H7 (cell line): ENCODE measurements at regions not wholly inside any gene's neighbourhood (a gene's known extent, or its start where the extent isn't known, plus 50 kb on each side); places are given as distances from the start of the nearest gene placed in this dataset.

Source experiments
- DNase-seq: peaks from one replicate; pipeline ENCODE4 v3.0.0; 2012
- H3K27me3 ChIP-seq: 2 replicates; pipeline ENCODE4 v1.6.0; 2011; ENCODE audit warnings: mild to moderate bottlenecking, low read length; ENCODE audit not compliant: control insufficient read depth, insufficient read depth
- H3K36me3 ChIP-seq: replicated peaks from 2 replicates; pipeline ENCODE4 v1.5.1; 2011; ENCODE audit warnings: low read length; ENCODE audit not compliant: control insufficient read depth, insufficient read depth
- H3K4me3 ChIP-seq: 2 replicates; pipeline ENCODE4 v1.5.1; 2011; ENCODE audit warnings: low read depth, mild to moderate bottlenecking, control low read depth, low read length, moderate library complexity; ENCODE audit not compliant: insufficient read depth

DNA sequence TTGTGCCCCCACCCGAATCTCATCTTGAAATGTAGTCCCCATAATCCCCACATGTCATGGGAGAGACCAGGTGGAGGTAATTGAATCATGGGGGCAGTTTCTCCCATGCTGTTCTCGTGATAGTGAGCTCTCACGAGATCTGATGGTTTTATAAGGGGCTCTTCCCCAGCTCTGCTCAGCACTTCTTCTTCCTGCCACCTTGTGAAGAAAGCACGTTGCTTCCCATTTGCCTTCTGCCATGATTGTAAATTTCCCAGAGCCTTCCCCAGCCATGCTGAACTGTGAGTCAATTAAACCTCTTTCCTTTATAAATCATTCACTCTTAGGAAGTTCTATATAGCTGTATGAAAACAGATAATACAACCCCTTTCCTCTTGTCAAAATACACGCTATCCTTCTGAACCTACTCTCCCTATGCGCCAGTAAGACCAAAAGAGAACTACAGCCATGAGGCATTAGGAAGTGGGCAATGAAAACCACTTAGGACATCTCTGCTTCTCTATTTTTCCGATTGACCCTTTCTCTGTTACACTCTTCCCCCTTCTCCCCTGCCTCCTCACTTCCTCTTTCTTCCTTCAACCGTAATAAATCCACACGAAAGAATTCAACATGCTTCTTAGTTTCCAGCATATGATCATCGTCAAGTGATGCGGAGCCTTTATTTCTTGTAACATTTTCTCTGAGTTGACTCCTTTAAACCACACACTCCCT lies 101.2 kb upstream of the WDR11 start:
- Histone ChIP-seq H3K4me3 (no peak overlapping the region), H3K27me3 (no peaks in the 10 kb centered on the region), H3K36me3 (no peaks in the 10 kb centered on the region)
- no peak for DNase-seq

DNA sequence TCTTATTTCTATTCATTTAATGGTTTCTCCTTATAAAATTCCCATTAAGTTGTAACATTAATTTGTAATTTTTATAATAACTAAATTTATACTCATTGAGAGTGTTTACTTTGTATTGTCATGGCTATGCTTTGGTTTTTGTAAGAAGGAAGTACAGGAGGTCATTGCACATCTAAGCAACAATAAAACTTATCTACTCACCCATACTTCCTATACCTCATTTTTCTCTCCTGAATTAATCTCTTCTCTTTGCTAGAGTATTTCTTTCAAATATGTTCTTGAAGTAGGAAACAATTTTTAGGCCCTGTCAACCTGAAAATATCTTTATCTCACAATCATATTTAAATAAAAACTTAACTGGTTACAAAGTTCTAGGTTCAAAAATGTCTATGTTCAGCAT lies 95.4 kb upstream of the WDR11 start:
- Histone ChIP-seq H3K4me3 (no peak overlapping the region), H3K27me3 (no peaks in the 10 kb centered on the region), H3K36me3 (no peaks in the 10 kb centered on the region)
- no peak for DNase-seq

DNA sequence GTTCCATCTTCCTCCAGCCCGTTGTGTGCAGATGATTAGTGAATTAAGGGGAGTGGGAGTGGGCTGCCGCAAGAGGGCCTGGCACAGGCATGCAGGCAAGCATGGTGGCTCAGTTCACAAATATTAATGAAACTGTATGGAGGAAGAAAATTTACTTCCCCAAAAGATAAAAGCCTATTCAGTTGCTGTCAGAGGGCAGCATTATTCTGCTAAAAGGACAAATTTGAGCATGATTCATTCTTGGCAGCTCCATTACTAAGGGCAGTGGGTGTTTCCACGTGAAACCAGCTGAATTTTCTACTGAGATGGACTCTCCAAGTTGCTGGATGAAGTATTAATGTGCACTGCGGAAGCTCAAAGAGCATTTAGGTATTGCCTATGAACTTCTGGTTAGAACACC lies 90.9 kb upstream of the WDR11 start:
- Histone ChIP-seq H3K4me3 (no peak overlapping the region), H3K36me3 (no peaks in the 10 kb centered on the region), H3K27me3 (no peaks in the 10 kb centered on the region)
- no peak for DNase-seq

DNA sequence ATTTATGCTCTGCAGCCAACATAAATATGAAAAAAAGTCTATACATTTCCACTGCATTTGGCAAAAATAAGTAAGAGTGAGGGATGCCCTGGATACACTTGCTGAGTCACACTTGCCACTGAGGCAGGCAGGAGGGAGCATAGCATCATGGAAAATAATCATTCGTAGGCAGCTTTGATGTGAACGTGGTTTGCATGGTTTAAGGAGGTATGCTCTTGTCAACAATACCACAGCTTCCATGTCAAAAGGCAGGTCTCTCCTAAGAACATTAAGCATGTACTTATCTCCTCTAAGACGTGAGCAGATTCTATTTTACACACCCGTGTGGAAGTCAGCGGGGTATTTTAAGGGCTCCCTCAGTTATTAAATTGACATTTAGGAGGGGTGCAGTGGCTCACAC lies 89.2 kb upstream of the WDR11 start:
- no peaks in the 10 kb centered on the region for H3K36me3 ChIP-seq
- DNase-seq = no peak
- H3K4me3 ChIP-seq = no peak overlapping the region
- H3K27me3 ChIP-seq = no peaks in the 10 kb centered on the region

DNA sequence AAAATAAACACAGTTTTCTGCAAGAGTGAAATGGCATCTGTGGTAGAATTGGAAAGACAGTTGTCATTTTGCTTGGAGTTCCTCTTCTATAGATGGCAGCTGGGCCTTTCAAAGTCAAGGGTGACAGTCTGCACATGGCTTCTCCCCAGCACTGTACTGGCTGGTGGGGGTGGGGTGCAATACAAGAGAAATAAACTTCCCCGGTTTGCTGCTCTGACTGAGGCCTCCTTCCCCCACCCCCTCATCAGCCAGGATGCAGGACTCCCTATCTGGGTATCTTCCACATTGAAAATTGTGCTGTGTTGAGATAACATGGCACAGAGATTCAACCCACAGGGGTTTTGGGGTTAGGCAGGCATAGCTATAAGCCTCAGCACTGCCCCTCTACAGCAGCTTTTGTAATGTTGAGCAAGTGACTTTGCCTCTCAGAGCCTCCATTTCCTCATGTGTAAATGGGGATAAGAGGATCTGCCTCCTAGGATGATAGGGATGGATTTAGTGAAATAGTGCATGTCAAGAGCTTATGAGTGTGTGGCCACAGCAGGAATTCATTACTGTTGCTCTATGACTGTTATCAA lies 85.8 kb upstream of the WDR11 start:
- no peaks in the 10 kb centered on the region for H3K36me3 ChIP-seq
- DNase-seq = no peak
- no peaks in the 10 kb centered on the region for H3K27me3 ChIP-seq
- no peak overlapping the region for H3K4me3 ChIP-seq

DNA sequence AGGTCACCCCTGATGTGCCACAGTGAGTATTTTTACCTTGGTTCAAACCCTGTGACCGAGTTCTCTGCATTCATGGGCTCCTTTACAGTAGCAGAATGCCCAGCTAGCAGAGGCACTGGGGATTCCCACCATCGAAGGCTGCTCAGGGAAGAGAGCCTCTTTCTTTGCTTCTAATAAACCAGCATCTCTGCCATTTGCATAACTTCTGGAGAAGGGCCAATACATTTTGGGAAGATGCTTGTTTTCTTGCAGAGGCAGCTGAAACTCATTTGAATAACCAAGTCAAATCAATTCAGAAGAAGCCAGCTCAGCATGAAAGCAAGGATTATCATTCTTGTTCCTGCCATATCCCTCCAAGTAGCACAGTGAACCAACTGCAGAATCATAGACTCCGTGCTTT lies 82.9 kb upstream of the WDR11 start:
- Histone ChIP-seq H3K27me3 (no peaks in the 10 kb centered on the region), H3K36me3 (no peaks in the 10 kb centered on the region), H3K4me3 (no peak overlapping the region)
- DNase-seq = no peak

- H3K4me3 ChIP-seq = no peak overlapping the region
- no peak for DNase-seq
- H3K27me3 ChIP-seq = no peaks in the 10 kb centered on the region
- H3K36me3 ChIP-seq = no peaks in the 10 kb centered on the region
These were observed 80.7 kb upstream of the WDR11 start for GRCh38 chr10:120770496-120770895.

DNA sequence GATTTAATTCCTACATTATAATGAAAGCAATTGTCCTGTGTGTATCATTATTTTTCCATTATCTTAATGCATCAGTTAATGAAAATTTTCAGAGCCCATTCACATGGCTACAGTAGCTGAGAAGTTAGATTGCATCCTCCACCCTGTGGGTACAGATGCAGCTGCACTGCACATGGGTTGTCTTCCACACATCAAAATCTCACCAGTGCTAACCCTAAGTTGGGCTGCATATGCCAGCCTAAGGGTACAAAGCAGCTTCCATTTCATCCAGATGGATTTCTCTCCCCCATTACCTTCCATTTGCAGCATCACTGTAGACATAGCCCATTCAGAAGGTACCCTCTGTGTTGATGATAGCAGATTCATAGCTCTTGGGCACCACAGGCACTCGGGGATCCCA lies 74.7 kb upstream of the WDR11 start:
- Histone ChIP-seq H3K36me3 (no peaks in the 10 kb centered on the region), H3K27me3 (no peaks in the 10 kb centered on the region), H3K4me3 (no peak overlapping the region)
- DNase-seq = no peak

GRCh38 chr10:120782336-120782735 lies 68.8 kb upstream of the WDR11 start:
- no peaks in the 10 kb centered on the region for H3K36me3 ChIP-seq
- DNase-seq = no peak
- no peaks in the 10 kb centered on the region for H3K27me3 ChIP-seq
- H3K4me3 ChIP-seq = no peak overlapping the region

DNA sequence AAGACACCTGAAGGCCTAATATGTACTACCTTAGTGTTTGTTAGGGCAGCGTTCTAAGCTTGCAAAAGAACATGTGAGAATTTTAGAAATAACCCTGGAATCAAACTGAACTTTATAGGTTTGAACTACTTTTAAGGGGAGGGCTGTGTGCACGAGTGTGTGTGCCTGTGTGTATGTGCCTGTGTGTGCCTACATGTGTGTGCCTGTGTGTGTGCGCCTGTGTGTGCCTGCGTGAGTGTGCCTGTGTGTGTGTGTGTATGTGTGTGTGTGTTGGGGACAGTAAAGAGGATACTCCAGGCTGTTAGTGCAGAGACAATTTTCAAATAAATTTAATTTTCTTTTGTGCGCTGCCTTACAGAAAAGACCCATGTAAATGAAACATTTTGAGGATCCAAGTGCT lies 68.1 kb upstream of the WDR11 start:
- Histone ChIP-seq H3K4me3 (no peak overlapping the region), H3K27me3 (no peaks in the 10 kb centered on the region), H3K36me3 (no peaks in the 10 kb centered on the region)
- DNase-seq = no peak

DNA sequence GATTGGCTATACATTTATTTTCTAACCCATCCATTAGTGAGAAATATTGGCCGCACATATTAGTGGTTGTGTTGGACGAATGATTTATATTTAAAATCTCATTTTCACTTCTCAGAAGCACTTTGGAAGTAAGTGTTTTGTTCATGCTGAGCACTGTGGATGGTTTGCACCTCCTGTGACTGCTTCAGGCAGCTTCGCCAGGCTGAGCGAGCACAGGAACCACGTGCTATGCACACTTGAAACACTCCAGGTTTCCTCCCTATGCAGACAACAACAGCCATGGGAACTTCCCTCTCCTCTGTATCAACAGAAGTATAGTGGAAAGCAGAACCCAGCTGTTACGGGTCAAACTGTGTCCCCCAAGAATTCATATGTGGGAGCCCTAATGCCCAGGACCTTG lies 67.3 kb upstream of the WDR11 start:
- Histone ChIP-seq H3K27me3 (no peaks in the 10 kb centered on the region), H3K4me3 (no peak overlapping the region), H3K36me3 (no peaks in the 10 kb centered on the region)
- DNase-seq = no peak

DNA sequence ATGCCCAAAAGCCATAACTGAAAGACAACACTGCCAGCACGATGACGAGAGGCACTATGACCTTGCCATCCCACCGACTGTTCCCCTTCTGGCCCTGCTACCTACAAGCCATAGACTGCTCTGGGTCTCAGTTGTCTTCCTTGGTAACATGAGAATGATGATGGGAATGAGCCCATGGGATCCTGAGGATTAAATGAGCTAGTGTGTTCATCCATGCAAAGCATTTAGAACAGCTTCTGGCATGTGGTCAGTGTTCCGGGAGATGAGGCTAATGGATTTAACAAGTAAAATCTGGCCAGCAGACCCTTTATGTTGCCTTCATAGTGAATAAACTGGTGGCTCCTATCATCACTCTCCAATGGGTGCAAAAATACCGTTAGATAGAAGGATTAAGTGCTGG lies 62.4 kb upstream of the WDR11 start:
- DNase-seq = no peak
- Histone ChIP-seq H3K27me3 (no peaks in the 10 kb centered on the region), H3K36me3 (no peaks in the 10 kb centered on the region), H3K4me3 (no peak overlapping the region)

DNA sequence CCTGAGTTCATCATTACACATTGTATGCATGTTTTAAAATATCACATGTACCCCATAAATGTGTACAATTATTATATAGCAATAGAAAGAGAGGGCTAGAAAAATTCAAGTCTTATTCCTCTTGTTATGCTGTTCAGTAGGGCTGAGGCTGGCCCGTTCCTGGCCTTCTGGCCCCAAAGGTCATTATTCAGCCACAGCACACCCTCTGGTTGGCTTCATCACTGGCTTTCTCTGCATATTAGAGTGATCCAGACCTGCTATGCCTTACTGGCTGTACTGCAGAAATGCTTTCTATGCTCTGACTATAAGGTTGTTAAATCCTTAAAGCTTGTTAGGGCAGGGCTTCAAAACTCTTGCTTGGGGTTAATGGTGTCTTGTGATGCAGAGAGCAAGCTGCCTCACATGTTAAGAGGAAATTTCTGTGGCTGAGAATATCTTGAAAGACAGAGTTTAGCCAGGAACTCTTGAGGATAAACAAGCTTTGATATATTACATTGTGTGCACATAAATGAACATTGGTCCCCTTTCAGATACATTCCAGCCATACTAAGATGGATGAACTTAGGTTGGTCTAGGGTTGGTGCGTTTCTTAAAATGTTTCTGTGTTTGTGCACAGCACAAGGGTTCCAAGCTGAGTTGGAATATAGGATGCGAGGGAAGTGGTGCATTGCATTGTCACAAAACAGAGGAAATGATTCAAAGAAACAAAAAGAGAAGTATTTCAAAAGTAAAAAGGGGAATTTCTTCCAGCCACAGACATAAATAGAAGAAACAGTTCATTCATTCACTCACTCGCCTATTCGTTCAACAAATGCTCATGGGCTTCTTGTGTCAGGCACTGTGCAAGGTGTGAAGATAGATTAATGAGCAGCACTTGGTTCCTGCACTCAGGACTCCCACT lies 61.6 kb upstream of the WDR11 start:
- no peaks in the 10 kb centered on the region for H3K27me3 ChIP-seq
- no peak overlapping the region for H3K4me3 ChIP-seq
- no peaks in the 10 kb centered on the region for H3K36me3 ChIP-seq
- DNase-seq = no peak

- Histone ChIP-seq H3K36me3 (no peaks in the 10 kb centered on the region), H3K4me3 (no peak overlapping the region), H3K27me3 (no peaks in the 10 kb centered on the region)
- no peak for DNase-seq
These were observed 59.8 kb upstream of the WDR11 start for GRCh38 chr10:120791316-120791715.

DNA sequence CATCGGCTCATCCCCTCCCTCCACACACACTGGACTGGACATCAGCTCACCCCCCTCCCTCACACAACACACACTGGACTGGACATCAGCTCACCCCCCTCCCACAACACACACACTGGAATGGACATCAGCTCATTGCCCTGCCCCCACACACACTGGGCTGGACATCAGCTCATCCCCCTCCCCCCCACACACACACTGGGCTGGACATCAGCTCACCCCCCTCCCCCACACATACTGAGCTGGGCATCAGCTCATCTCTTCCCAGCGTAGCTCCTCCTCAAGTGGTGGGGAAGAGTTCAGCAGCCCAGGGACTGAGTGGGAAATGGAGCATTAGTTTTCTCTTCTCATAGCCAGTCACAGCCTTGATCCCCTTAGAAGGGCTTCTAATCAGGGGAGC lies 58.1 kb upstream of the WDR11 start:
- DNase-seq = peak; percentile 25
- Histone ChIP-seq H3K36me3 (no peaks in the 10 kb centered on the region), H3K4me3 (no peak overlapping the region), H3K27me3 (no peaks in the 10 kb centered on the region)
